ENCODE measurements at regions not wholly inside any gene's neighbourhood (a gene's known extent, or its start where the extent isn't known, plus 50 kb on each side); places are given as distances from the start of the nearest gene placed in this dataset.

GRCh38 chr12:4041187-4041885, 168.1 kb upstream of the PARP11 start:
- H3K4me2 ChIP-seq (ENCODE audit: low read length, poor library complexity, severe bottlenecking): no peak overlapping the region
- H2BK120ac ChIP-seq (ENCODE audit: low read depth, low read length): no peak overlapping the region
- WGBS: 75% methylated on average over 6 of the region's 7 CpGs
- H3K9me3 ChIP-seq (ENCODE audit: control insufficient read depth, low read length): no peaks in the 10 kb centered on the region
- no peak overlapping the region for H3K9ac ChIP-seq (ENCODE audit: low read length)
- no peak overlapping the region for H4K91ac ChIP-seq (ENCODE audit: low read length)
- peaks cover 46 to 61% of the 10 kb centered on the region in 2 experiments for H3K27me3 ChIP-seq (ENCODE audit: control insufficient read depth in 1 of 2, insufficient read depth in 1 of 2, low read length in 2 of 2)
- H3K23ac ChIP-seq (ENCODE audit: low read length in 2 of 2): no peak overlapping the region
- no peaks in the 10 kb centered on the region for H3K4me1 ChIP-seq (ENCODE audit: control insufficient read depth, insufficient read depth, low read depth, low read length)
- H3K27ac ChIP-seq (ENCODE audit: low read length, poor library complexity, severe bottlenecking): no peak overlapping the region
- no peak overlapping the region for H4K8ac ChIP-seq (ENCODE audit: low read length)
- H3K4me3 ChIP-seq (ENCODE audit: insufficient read depth in 1 of 2, low read depth in 1 of 2, low read length in 2 of 2): no peak overlapping the region
- H2BK12ac ChIP-seq (ENCODE audit: low read length in 2 of 2): no peak overlapping the region
- no peaks in the 10 kb centered on the region for H3K79me1 ChIP-seq (replicated peaks; ENCODE audit: low read length, poor library complexity, severe bottlenecking)
- H3K18ac ChIP-seq (ENCODE audit: low read depth in 1 of 2, low read length in 2 of 2): no peak overlapping the region
- H3K14ac ChIP-seq (ENCODE audit: low read length in 2 of 2): no peak overlapping the region
- no peak overlapping the region for H2BK5ac ChIP-seq (ENCODE audit: low read depth, low read length, poor library complexity, severe bottlenecking)
- no peak overlapping the region for H2BK15ac ChIP-seq (ENCODE audit: low read depth, poor library complexity, severe bottlenecking)
- no peak overlapping the region for H2AK5ac ChIP-seq (ENCODE audit: low read length, severe bottlenecking)
- DNase-seq: no peak
- H3K36me3 ChIP-seq (ENCODE audit: control insufficient read depth in 1 of 2, insufficient read depth in 2 of 2, low read depth in 1 of 2, low read length in 2 of 2): no peaks in the 10 kb centered on the region
- no peak overlapping the region for H3K4ac ChIP-seq (ENCODE audit: low read depth in 1 of 2, low read length in 2 of 2)
- no peak overlapping the region for H2AFZ ChIP-seq (ENCODE audit: low read depth, low read length)

- Histone ChIP-seq H3K9ac (ENCODE audit: low read length) (no peak overlapping the region), H2BK12ac (ENCODE audit: low read length in 2 of 2) (no peak overlapping the region), H3K4me1 (ENCODE audit: control insufficient read depth, insufficient read depth, low read depth, low read length) (no peaks in the 10 kb centered on the region), H2BK15ac (ENCODE audit: low read depth, poor library complexity, severe bottlenecking) (no peak overlapping the region), H3K4ac (ENCODE audit: low read depth in 1 of 2, low read length in 2 of 2) (no peak overlapping the region), H4K8ac (ENCODE audit: low read length) (no peak overlapping the region), H3K36me3 (ENCODE audit: control insufficient read depth in 1 of 2, insufficient read depth in 2 of 2, low read depth in 1 of 2, low read length in 2 of 2) (no peaks in the 10 kb centered on the region), H2AK5ac (ENCODE audit: low read length, severe bottlenecking) (no peak overlapping the region), H3K27me3 (ENCODE audit: control insufficient read depth in 1 of 2, insufficient read depth in 1 of 2, low read length in 2 of 2) (peaks cover 38 to 48% of the 10 kb centered on the region in 2 experiments), H3K9me3 (ENCODE audit: control insufficient read depth, low read length) (no peaks in the 10 kb centered on the region), H3K4me2 (ENCODE audit: low read length, poor library complexity, severe bottlenecking) (no peak overlapping the region), H3K14ac (ENCODE audit: low read length in 2 of 2) (no peak overlapping the region), H2BK120ac (ENCODE audit: low read depth, low read length) (no peak overlapping the region), H3K18ac (ENCODE audit: low read depth in 1 of 2, low read length in 2 of 2) (no peak overlapping the region), H3K23ac (ENCODE audit: low read length in 2 of 2) (no peak overlapping the region), H3K4me3 (ENCODE audit: insufficient read depth in 1 of 2, low read depth in 1 of 2, low read length in 2 of 2) (no peak overlapping the region), H3K27ac (ENCODE audit: low read length, poor library complexity, severe bottlenecking) (no peak overlapping the region), H3K79me1 (replicated peaks; ENCODE audit: low read length, poor library complexity, severe bottlenecking) (no peaks in the 10 kb centered on the region), H2BK5ac (ENCODE audit: low read depth, low read length, poor library complexity, severe bottlenecking) (no peak overlapping the region), H2AFZ (ENCODE audit: low read depth, low read length) (no peak overlapping the region), H4K91ac (ENCODE audit: low read length) (no peak overlapping the region)
- WGBS: 71% methylated on average over 1 of the region's 2 CpGs
- DNase-seq: no peak
These were observed 166.7 kb upstream of the PARP11 start for GRCh38 chr12:4039931-4040330.

- H4K8ac ChIP-seq (ENCODE audit: low read length): no peak overlapping the region
- no peak overlapping the region for H2BK12ac ChIP-seq (ENCODE audit: low read length in 2 of 2)
- no peak overlapping the region for H2BK120ac ChIP-seq (ENCODE audit: low read depth, low read length)
- no peak overlapping the region for H3K4me3 ChIP-seq (ENCODE audit: insufficient read depth in 1 of 2, low read depth in 1 of 2, low read length in 2 of 2)
- H3K27me3 ChIP-seq (ENCODE audit: control insufficient read depth in 1 of 2, insufficient read depth in 1 of 2, low read length in 2 of 2): peaks cover 30% of the 10 kb centered on the region in 2 experiments
- H3K14ac ChIP-seq (ENCODE audit: low read length in 2 of 2): no peak overlapping the region
- H3K4ac ChIP-seq (ENCODE audit: low read depth in 1 of 2, low read length in 2 of 2): no peak overlapping the region
- H2BK15ac ChIP-seq (ENCODE audit: low read depth, poor library complexity, severe bottlenecking): no peak overlapping the region
- no peaks in the 10 kb centered on the region for H3K4me1 ChIP-seq (ENCODE audit: control insufficient read depth, insufficient read depth, low read depth, low read length)
- H3K9ac ChIP-seq (ENCODE audit: low read length): no peak overlapping the region
- H4K91ac ChIP-seq (ENCODE audit: low read length): no peak overlapping the region
- H3K9me3 ChIP-seq (ENCODE audit: control insufficient read depth, low read length): no peaks in the 10 kb centered on the region
- H3K4me2 ChIP-seq (ENCODE audit: low read length, poor library complexity, severe bottlenecking): no peak overlapping the region
- H3K27ac ChIP-seq (ENCODE audit: low read length, poor library complexity, severe bottlenecking): no peak overlapping the region
- H3K36me3 ChIP-seq (ENCODE audit: control insufficient read depth in 1 of 2, insufficient read depth in 2 of 2, low read depth in 1 of 2, low read length in 2 of 2): no peaks in the 10 kb centered on the region
- peak; percentile 47 for DNase-seq
- no peak overlapping the region for H3K23ac ChIP-seq (ENCODE audit: low read length in 2 of 2)
- 34% methylated on average over 4 of the region's 4 CpGs for WGBS
- H3K79me1 ChIP-seq (replicated peaks; ENCODE audit: low read length, poor library complexity, severe bottlenecking): no peaks in the 10 kb centered on the region
- H2AFZ ChIP-seq (ENCODE audit: low read depth, low read length): no peak overlapping the region
- no peak overlapping the region for H2BK5ac ChIP-seq (ENCODE audit: low read depth, low read length, poor library complexity, severe bottlenecking)
- no peak overlapping the region for H3K18ac ChIP-seq (ENCODE audit: low read depth in 1 of 2, low read length in 2 of 2)
- no peak overlapping the region for H2AK5ac ChIP-seq (ENCODE audit: low read length, severe bottlenecking)
These were observed 164.6 kb upstream of the PARP11 start for GRCh38 chr12:4037747-4038312.

GRCh38 chr12:4036671-4037271, 163.6 kb upstream of the PARP11 start:
- Histone ChIP-seq H3K23ac (ENCODE audit: low read length in 2 of 2) (no peak overlapping the region), H2BK12ac (ENCODE audit: low read length in 2 of 2) (no peak overlapping the region), H3K27me3 (ENCODE audit: control insufficient read depth in 1 of 2, insufficient read depth in 1 of 2, low read length in 2 of 2) (peaks cover 25 to 27% of the 10 kb centered on the region in 2 experiments), H3K9ac (ENCODE audit: low read length) (no peak overlapping the region), H3K4me3 (ENCODE audit: insufficient read depth in 1 of 2, low read depth in 1 of 2, low read length in 2 of 2) (no peak overlapping the region), H3K36me3 (ENCODE audit: control insufficient read depth in 1 of 2, insufficient read depth in 2 of 2, low read depth in 1 of 2, low read length in 2 of 2) (no peaks in the 10 kb centered on the region), H2BK5ac (ENCODE audit: low read depth, low read length, poor library complexity, severe bottlenecking) (no peak overlapping the region), H3K18ac (ENCODE audit: low read depth in 1 of 2, low read length in 2 of 2) (no peak overlapping the region), H3K9me3 (ENCODE audit: control insufficient read depth, low read length) (no peaks in the 10 kb centered on the region), H4K91ac (ENCODE audit: low read length) (no peak overlapping the region), H3K4me1 (ENCODE audit: control insufficient read depth, insufficient read depth, low read depth, low read length) (peaks cover 4% of the 10 kb centered on the region), H3K27ac (ENCODE audit: low read length, poor library complexity, severe bottlenecking) (no peak overlapping the region), H3K4me2 (ENCODE audit: low read length, poor library complexity, severe bottlenecking) (no peak overlapping the region), H2BK120ac (ENCODE audit: low read depth, low read length) (no peak overlapping the region), H3K4ac (ENCODE audit: low read depth in 1 of 2, low read length in 2 of 2) (no peak overlapping the region), H2BK15ac (ENCODE audit: low read depth, poor library complexity, severe bottlenecking) (no peak overlapping the region), H3K14ac (ENCODE audit: low read length in 2 of 2) (no peak overlapping the region), H3K79me1 (replicated peaks; ENCODE audit: low read length, poor library complexity, severe bottlenecking) (no peaks in the 10 kb centered on the region), H2AK5ac (ENCODE audit: low read length, severe bottlenecking) (no peak overlapping the region), H4K8ac (ENCODE audit: low read length) (no peak overlapping the region), H2AFZ (ENCODE audit: low read depth, low read length) (no peak overlapping the region)
- DNase-seq: no peak
- 85% methylated on average over 8 of the region's 9 CpGs for WGBS

Measured in mesenchymal stem cell (in vitro differentiated cells and primary cell).